ENCODE measurements at regions not wholly inside any gene's neighbourhood (a gene's known extent, or its start where the extent isn't known, plus 50 kb on each side); places are given as distances from the start of the nearest gene placed in this dataset.

GRCh38 chr12:89129167-89129870 is 223.0 kb downstream of the DUSP6 start:
- Histone ChIP-seq H4K20me1 (ENCODE audit: insufficient read depth) (no peaks in the 10 kb centered on the region), H3K27me3 (ENCODE audit: insufficient read depth, low read depth, low read length) (no peaks in the 10 kb centered on the region), H3K4me2 (ENCODE audit: low read length) (peak overlapping the region; percentile 7), H3K27ac (ENCODE audit: low read length) (peak overlapping the region; percentile 68), H3K36me3 (ENCODE audit: insufficient read depth, low read length) (no peaks in the 10 kb centered on the region), H3K4me3 (ENCODE audit: low read length) (peak overlapping the region; percentile 33), H2AFZ (ENCODE audit: low read depth, low read length) (no peak overlapping the region), H3F3A (ENCODE audit: insufficient read depth, low read length, poor library complexity, severe bottlenecking) (peaks cover 7% of the 10 kb centered on the region), H3K9me3 (ENCODE audit: low read length) (no peaks in the 10 kb centered on the region), H3K79me2 (replicated peaks; ENCODE audit: insufficient read depth, low read length) (no peaks in the 10 kb centered on the region), H3K9ac (ENCODE audit: low read length) (no peak overlapping the region), H3K9me2 (ENCODE audit: insufficient read depth, low read length) (no peaks in the 10 kb centered on the region)
- TF ChIP-seq POLR2AphosphoS5 (IDR thresholded peaks at IDR 0.05) (peak; percentile 96), RAD21 (conservative IDR thresholded peaks at IDR 0.05) (no peak), EP300 (conservative IDR thresholded peaks at IDR 0.05; ENCODE audit: poor library complexity, severe bottlenecking) (peak; percentile 88), REST (IDR thresholded peaks at IDR 0.05; ENCODE audit: borderline replicate concordance) (peak; percentile 51)

GRCh38 chr12:89126712-89127111 is 225.6 kb downstream of the DUSP6 start:
- Histone ChIP-seq H3K9me3 (ENCODE audit: low read length) (no peaks in the 10 kb centered on the region), H2AFZ (ENCODE audit: low read depth, low read length) (no peak overlapping the region), H3K9ac (ENCODE audit: low read length) (no peak overlapping the region), H3K4me3 (ENCODE audit: low read length) (no peak overlapping the region), H3K9me2 (ENCODE audit: insufficient read depth, low read length) (no peaks in the 10 kb centered on the region), H3K27me3 (ENCODE audit: insufficient read depth, low read depth, low read length) (no peaks in the 10 kb centered on the region), H3K36me3 (ENCODE audit: insufficient read depth, low read length) (no peaks in the 10 kb centered on the region), H3F3A (ENCODE audit: insufficient read depth, low read length, poor library complexity, severe bottlenecking) (peaks cover 7% of the 10 kb centered on the region), H3K79me2 (replicated peaks; ENCODE audit: insufficient read depth, low read length) (no peaks in the 10 kb centered on the region), H3K4me2 (ENCODE audit: low read length) (no peak overlapping the region), H4K20me1 (ENCODE audit: insufficient read depth) (no peaks in the 10 kb centered on the region), H3K27ac (ENCODE audit: low read length) (no peak overlapping the region)
- TF ChIP-seq RAD21 (conservative IDR thresholded peaks at IDR 0.05) (no peak), CTCF (IDR thresholded peaks at IDR 0.05; ENCODE audit: poor library complexity, severe bottlenecking) (no peak), EZH2 (IDR thresholded peaks at IDR 0.05; ENCODE audit: borderline replicate concordance, insufficient read depth, low read length, poor library complexity, severe bottlenecking) (no peak), REST (IDR thresholded peaks at IDR 0.05; ENCODE audit: borderline replicate concordance) (no peak), TAF1 (IDR thresholded peaks at IDR 0.05; ENCODE audit: low read depth) (no peak), POLR2AphosphoS5 (IDR thresholded peaks at IDR 0.05) (no peak), SMC3 (conservative IDR thresholded peaks at IDR 0.05; ENCODE audit: poor library complexity) (no peak), EP300 (conservative IDR thresholded peaks at IDR 0.05; ENCODE audit: poor library complexity, severe bottlenecking) (no peak), MXI1 (conservative IDR thresholded peaks at IDR 0.05; ENCODE audit: poor library complexity, severe bottlenecking) (no peak)
